Neural progenitor cell (in vitro differentiated cells): ENCODE measurements at regions not wholly inside any gene's neighbourhood (a gene's known extent, or its start where the extent isn't known, plus 50 kb on each side); places are given as distances from the start of the nearest gene placed in this dataset.

Source experiments
- DNase-seq: peaks from one replicate; pipeline ENCODE4 v3.0.0-alpha.2; 2016; ENCODE audit warnings: low spot score
- H2AFZ ChIP-seq: fragments of 200-600 bp; sonication (generic); replicated peaks from 2 replicates; pipeline ENCODE4 v1.6.1; 2016; ENCODE audit warnings: antibody characterized with exemption
- H3F3A ChIP-seq: fragments of 200-600 bp; sonication (generic); 2 replicates; pipeline ENCODE4 v1.6.1; 2016; ENCODE audit warnings: antibody characterized with exemption, low read depth
- H3K27ac ChIP-seq: fragments of 200-600 bp; sonication (generic); 2 replicates; pipeline ENCODE4 v1.5.1; 2016; ENCODE audit warnings: mild to moderate bottlenecking
- H3K27me3 ChIP-seq: fragments of 200-600 bp; sonication (generic); 2 replicates; pipeline ENCODE4 v1.6.1; 2016; ENCODE audit warnings: mild to moderate bottlenecking, moderate library complexity
- H3K36me3 ChIP-seq: fragments of 200-600 bp; sonication (generic); 2 replicates; pipeline ENCODE4 v1.5.1; 2016
- H3K4me1 ChIP-seq: fragments of 200-600 bp; sonication (generic); 2 replicates; pipeline ENCODE4 v1.6.1; 2016; ENCODE audit warnings: mixed run types
- H3K4me2 ChIP-seq: fragments of 200-600 bp; sonication (generic); 2 replicates; pipeline ENCODE4 v1.6.1; 2016
- H3K4me3 ChIP-seq: fragments of 200-600 bp; sonication (generic); 2 replicates; pipeline ENCODE4 v1.5.1; 2016
- H3K79me2 ChIP-seq: fragments of 200-600 bp; sonication (generic); 2 replicates; pipeline ENCODE4 v1.6.1; 2016; ENCODE audit warnings: low read depth
- H3K9ac ChIP-seq: fragments of 200-600 bp; sonication (generic); 2 replicates; pipeline ENCODE4 v1.6.1; 2016
- H3K9me3 ChIP-seq: fragments of 200-600 bp; sonication (generic); 2 replicates; pipeline ENCODE4 v1.5.1; 2016; ENCODE audit warnings: low read depth
- H4K20me1 ChIP-seq: fragments of 200-600 bp; sonication (generic); 2 replicates; pipeline ENCODE4 v1.6.1; 2016; ENCODE audit warnings: low read depth
- H3K27ac Mint-ChIP-seq: 3 replicates; pipeline ENCODE4 v1.8.0; 2021; ENCODE audit warnings: mixed read lengths
- H3K27me3 Mint-ChIP-seq: 2 replicates; pipeline ENCODE4 v1.8.0; 2022; ENCODE audit warnings: low read depth, mild to moderate bottlenecking, inconsistent platforms, moderate library complexity, mixed read lengths; ENCODE audit not compliant: insufficient read depth
- H3K36me3 Mint-ChIP-seq: 3 replicates; pipeline ENCODE4 v1.8.0; 2021; ENCODE audit warnings: mixed read lengths
- H3K4me1 Mint-ChIP-seq: 3 replicates; pipeline ENCODE4 v1.8.0; 2021; ENCODE audit warnings: mixed read lengths
- H3K4me3 Mint-ChIP-seq: 3 replicates; pipeline ENCODE4 v1.8.0; 2021; ENCODE audit warnings: mild to moderate bottlenecking, moderate library complexity, mixed read lengths
- H3K9me3 Mint-ChIP-seq: 3 replicates; pipeline ENCODE4 v1.8.0; 2020; ENCODE audit warnings: mixed read lengths
- CTCF ChIP-seq: fragments of 200-600 bp; sonication (generic); IDR thresholded peaks from 2 replicates; pipeline ENCODE4 v1.5.1; 2017; ENCODE audit warnings: antibody characterized with exemption, mild to moderate bottlenecking
- EZH2 ChIP-seq: fragments of 200-600 bp; sonication (generic); IDR thresholded peaks from 2 replicates; pipeline ENCODE4 v1.6.1; 2017; ENCODE audit warnings: antibody characterized with exemption, mild to moderate bottlenecking, moderate library complexity
- EZH2phosphoT487 ChIP-seq: fragments of 200-600 bp; sonication (generic); IDR thresholded peaks from 2 replicates; pipeline ENCODE4 v1.6.1; 2017; ENCODE audit warnings: antibody characterized with exemption

- H3K79me2 ChIP-seq = no peaks in the 10 kb centered on the region
- peaks cover 20% of the 10 kb centered on the region for H3K9me3 Mint-ChIP-seq
These were observed 101.0 kb upstream of the IRX5 start for GRCh38 chr16:54829691-54830090.

GRCh38 chr16:54822892-54823291 is 107.8 kb upstream of the IRX5 start:
- Histone ChIP-seq H3K9ac (no peak overlapping the region), H3K36me3 (no peaks in the 10 kb centered on the region), H4K20me1 (no peaks in the 10 kb centered on the region), H2AFZ (no peak overlapping the region), H3K27ac (no peak overlapping the region), H3K27me3 (no peaks in the 10 kb centered on the region), H3F3A (no peaks in the 10 kb centered on the region), H3K4me1 (peaks cover 5% of the 10 kb centered on the region), H3K4me2 (no peak overlapping the region), H3K9me3 (no peaks in the 10 kb centered on the region), H3K79me2 (no peaks in the 10 kb centered on the region), H3K4me3 (no peak overlapping the region)
- DNase-seq = no peak
- H3K4me3 Mint-ChIP-seq = no peak overlapping the region
- H3K27ac Mint-ChIP-seq = no peak overlapping the region
- no peak for TF ChIP-seq EZH2
- no peak for TF ChIP-seq EZH2phosphoT487
- TF ChIP-seq CTCF = no peak
- no peaks in the 10 kb centered on the region for H3K36me3 Mint-ChIP-seq
- peaks cover 5% of the 10 kb centered on the region for H3K4me1 Mint-ChIP-seq
- H3K27me3 Mint-ChIP-seq = no peaks in the 10 kb centered on the region
- peaks cover 3% of the 10 kb centered on the region for H3K9me3 Mint-ChIP-seq

More at GRCh38 chr16:54829691-54830090, 101.0 kb upstream of the IRX5 start:
- Histone ChIP-seq H3K27ac (no peak overlapping the region), H3F3A (no peaks in the 10 kb centered on the region), H3K4me3 (no peak overlapping the region), H3K36me3 (no peaks in the 10 kb centered on the region), H4K20me1 (no peaks in the 10 kb centered on the region), H3K4me2 (no peak overlapping the region), H3K4me1 (no peaks in the 10 kb centered on the region), H2AFZ (no peak overlapping the region), H3K9me3 (no peaks in the 10 kb centered on the region), H3K27me3 (no peaks in the 10 kb centered on the region), H3K9ac (no peak overlapping the region)
- Mint-ChIP-seq H3K27ac (no peak overlapping the region), H3K4me3 (no peak overlapping the region), H3K4me1 (peaks cover 2% of the 10 kb centered on the region), H3K36me3 (no peaks in the 10 kb centered on the region), H3K27me3 (peaks cover 2% of the 10 kb centered on the region)
- DNase-seq = no peak
- TF ChIP-seq CTCF = no peak
- TF ChIP-seq EZH2 = no peak
- TF ChIP-seq EZH2phosphoT487 = no peak

GRCh38 chr16:54822492-54822891 is 108.2 kb upstream of the IRX5 start:
- Histone ChIP-seq H3K9ac (no peak overlapping the region), H3F3A (no peaks in the 10 kb centered on the region), H3K27me3 (no peaks in the 10 kb centered on the region), H2AFZ (no peak overlapping the region), H3K36me3 (no peaks in the 10 kb centered on the region), H3K79me2 (no peaks in the 10 kb centered on the region), H3K9me3 (no peaks in the 10 kb centered on the region), H3K4me1 (peaks cover 9% of the 10 kb centered on the region), H4K20me1 (no peaks in the 10 kb centered on the region), H3K4me2 (no peak overlapping the region), H3K27ac (no peak overlapping the region), H3K4me3 (no peak overlapping the region)
- no peaks in the 10 kb centered on the region for H3K36me3 Mint-ChIP-seq
- peaks cover 9% of the 10 kb centered on the region for H3K4me1 Mint-ChIP-seq
- H3K27ac Mint-ChIP-seq = no peak overlapping the region
- H3K27me3 Mint-ChIP-seq = no peaks in the 10 kb centered on the region
- peaks cover 3% of the 10 kb centered on the region for H3K9me3 Mint-ChIP-seq
- TF ChIP-seq EZH2 = no peak
- TF ChIP-seq EZH2phosphoT487 = no peak
- no peak for TF ChIP-seq CTCF
- H3K4me3 Mint-ChIP-seq = no peak overlapping the region
- no peak for DNase-seq
